Stimulated activated CD8-positive, alpha-beta memory T cell treated with anti-CD3 and anti-CD28 coated beads, Interleukin-4, amount 100 ng/mL, for 48 hours (primary cell): ENCODE measurements at regions not wholly inside any gene's neighbourhood (a gene's known extent, or its start where the extent isn't known, plus 50 kb on each side); places are given as distances from the start of the nearest gene placed in this dataset.

Experiments
- DNase-seq: peaks from one replicate; pipeline ENCODE4 v3.0.0-alpha.2; 2020

DNA sequence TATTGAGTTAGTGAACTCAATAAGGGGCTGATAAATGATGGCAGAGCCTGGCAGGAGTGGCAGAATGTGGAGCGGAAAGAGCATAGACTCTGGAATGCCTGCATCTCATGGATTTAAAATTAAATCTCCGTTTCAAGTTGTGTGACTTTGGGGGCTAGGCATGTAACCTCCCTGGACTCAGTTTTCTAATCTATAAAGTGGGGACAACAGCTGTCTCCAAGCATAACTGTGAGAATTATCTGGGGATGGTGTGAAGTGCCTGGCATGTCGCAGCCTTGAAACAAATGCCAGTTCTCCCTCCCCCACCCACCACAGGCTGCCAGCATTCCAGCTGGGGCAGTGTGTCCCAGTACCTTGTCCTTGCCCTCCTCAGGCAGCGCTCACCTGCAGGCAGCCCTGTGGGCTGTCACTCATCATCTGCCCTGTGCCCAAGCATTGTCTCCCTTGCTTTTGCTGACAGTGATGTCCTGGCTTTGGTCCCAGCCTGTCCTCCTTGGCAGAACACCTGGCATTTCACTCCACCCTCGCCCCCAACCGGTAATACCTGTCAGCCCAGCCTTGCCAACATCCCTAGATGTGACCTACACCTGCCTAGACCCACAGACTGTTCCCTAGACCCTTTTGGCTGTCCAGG lies 129.6 kb downstream of the MRM1 start:
- DNase-seq: no peak

DNA sequence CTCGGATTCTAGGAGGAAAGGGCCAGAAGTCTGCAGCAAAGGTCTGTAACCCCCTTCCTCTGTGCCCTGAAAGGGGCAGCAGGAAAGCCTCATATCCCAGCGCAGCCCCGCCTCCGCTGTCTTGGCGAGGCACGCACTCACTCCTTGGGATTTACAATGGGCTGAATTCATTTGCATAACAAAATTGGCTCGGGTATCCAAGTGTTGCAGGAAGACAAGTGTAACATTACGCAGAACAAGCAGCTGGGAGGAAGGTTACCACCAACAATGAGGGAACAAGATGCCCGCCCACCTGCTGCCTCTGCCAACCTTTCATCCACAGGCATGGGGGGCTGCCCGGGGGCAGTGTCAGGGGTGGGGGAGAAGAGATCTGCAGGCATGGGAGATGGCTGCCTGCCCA lies 130.4 kb downstream of the MRM1 start:
- DNase-seq: no peak

DNA sequence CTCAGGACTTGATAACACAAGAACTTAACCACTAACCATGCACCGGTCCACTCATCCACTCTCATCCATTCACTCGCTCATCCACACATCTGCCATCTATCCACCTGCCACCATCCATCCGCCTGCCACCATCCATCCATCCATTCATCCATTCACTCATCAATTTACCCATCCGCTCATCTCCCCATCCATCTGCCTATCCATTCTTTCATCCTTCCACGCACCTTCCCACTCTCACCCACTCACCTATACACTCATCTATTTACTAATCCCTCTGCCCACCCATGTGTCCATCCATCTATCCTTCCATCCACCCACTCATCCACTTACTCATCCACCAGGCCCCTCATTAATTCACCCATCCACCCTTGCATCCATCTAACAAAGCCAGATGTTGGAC lies 131.0 kb downstream of the MRM1 start:
- no peak for DNase-seq

DNA sequence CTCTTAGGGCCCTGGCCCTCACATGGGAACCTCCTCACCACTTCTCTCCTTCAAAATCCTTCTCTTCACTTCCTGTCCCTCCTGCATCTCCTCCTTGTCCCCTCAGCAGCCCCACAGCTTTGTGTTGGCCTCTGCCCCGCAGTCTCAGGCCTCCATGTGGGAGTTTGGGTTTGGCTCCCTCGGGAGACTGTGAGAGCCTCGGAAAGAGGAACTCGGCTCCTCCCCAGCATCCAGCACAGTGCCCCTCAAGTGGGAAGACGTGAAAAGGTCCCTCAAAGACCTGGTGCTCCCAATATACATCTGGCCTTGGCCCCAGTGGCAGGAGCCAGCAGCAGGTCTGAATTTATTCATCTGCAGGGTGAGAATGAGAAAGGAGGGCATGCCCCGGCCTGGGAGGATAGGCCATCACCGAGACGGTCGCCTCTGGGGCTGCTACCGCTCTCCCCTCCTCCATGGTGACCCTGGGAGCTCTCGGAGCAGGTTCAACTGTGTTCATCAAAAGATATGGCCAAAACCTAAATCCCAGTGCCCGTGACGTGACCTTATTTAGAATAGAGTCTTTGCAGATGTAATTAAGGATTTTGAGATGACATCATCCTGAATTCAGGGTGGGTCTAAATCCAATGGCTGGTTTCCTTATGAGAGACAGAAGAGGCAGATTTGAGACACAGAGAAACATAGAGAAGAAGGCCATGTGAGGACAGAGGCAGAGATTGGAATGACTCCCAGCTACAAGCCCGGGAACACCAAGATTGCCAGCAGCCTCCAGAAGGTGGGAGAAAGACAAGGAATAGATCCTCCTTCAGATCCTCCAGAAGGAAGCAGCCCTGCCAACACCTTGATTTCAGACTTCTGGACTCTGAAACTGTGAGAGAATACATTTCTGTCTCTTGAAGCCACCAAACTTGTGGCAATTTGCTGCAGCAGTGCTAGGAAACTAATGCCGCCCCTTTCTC lies 135.1 kb downstream of the MRM1 start:
- no peak for DNase-seq

DNA sequence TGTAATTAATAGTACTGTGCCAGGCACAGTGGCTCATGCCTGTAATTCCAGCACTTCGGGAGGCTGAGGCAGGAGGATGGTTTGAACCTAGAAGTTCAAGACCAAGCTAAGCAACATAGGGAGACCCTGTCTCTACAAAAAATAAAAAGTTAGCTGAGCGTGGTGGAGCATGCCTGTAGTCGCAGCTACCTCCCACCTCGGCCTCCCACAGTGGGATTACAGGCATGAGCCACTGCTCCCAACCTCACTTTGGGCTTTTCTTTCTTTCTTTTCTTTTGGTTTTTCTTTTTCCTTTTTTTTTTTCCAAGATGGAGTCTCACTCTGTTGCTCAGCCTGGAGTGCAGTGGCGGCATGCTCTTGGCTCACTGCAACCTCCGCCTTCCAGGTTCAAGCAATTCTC lies 137.8 kb downstream of the MRM1 start:
- DNase-seq: no peak

DNA sequence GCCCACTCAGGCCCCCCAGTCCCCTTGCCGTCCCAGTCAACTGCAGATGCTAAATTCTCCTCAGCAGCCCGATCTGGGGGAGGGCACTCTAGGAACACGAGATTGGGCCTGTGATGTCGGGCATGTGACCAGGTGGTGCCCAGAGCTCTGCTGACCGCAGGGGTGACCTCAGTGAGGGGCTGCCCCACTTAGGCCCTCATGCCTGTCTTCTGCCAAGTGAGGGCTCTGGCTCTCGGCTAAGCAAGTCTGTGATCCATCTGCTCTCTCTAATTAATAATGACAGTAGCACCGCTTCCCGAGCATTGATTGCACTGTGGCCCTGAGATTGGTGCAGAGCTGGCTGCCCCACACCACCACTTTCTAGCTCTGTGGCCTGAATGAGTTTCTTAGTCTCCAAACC lies 138.8 kb downstream of the MRM1 start:
- DNase-seq: no peak

DNA sequence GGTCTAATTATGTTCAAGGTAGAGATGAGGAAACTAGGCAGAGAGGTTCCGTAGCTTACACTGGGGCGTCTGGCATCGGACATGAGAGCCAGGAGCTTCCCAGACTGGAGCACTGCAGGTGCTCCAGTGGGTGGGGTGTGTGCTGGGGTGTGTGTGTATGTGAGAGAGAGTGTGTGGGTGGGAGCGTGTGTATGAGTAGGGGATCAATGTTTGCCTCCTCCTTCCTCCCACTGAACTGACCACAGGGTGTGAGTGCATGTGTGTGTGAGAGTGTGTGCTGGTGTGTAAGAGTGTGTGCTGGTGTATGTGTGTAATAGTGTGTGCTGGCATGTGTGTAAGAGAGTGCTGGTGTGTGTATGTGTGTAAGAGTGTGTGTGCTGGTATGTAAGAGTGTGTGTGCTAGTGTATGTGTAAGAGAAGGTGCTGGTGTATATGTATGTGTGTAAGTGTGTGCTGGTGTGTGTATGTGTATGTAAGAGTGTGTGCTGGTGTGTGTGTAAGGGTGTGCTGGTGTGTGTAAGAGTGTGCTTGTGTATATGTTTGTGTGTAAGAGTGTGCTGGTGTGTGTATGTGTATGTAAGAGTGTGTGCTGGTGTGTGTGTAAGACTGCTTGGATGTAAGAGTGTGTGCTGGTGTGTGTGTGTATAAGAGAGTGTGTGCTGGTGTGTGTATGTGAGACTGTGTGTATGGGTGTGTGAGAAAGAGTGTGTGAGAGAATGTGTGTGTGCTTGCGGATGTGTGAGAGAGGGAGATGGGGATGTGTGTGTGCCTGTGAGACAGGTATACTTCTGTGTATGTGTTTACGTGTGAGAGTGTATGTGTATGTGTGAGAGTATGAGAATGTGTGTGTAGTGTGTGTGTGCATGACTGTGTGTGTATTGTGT lies 139.9 kb downstream of the MRM1 start:
- DNase-seq: no peak

DNA sequence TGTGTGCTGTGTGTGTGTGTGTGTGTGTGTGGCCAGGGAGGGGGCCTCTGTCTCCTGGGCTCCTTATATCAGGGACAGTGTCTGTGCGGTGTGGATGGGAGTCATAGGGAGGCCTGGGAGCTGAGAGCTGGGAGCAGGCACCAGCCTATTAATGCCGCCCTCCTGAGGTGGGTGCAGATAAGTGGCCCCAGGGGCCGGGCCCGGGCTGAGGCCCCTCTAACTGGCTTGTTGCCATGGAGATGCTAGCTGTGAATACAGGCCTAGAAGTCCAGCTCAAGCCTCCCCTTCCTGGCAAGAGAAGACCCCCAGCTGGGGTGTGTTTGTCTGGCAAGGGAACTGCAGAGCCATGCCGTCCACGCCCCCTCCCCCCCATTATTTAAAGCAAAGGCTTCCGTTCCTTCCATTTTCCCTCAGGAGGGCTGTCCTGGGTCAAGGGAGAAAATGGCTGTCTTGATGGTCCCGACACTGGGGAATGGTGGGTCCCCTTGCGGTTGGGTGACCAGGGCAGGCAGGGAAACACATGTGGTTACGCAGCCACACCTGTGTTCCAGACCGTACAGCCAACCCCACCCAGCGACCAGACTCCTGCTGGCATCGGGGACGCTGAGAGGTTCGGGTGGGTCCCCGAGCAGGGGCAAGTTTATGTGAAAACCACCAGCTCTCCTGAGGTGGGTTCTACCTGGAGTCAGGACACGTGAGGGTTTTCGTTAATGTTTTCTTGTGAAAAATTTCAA lies 141.1 kb downstream of the MRM1 start:
- DNase-seq: no peak

DNA sequence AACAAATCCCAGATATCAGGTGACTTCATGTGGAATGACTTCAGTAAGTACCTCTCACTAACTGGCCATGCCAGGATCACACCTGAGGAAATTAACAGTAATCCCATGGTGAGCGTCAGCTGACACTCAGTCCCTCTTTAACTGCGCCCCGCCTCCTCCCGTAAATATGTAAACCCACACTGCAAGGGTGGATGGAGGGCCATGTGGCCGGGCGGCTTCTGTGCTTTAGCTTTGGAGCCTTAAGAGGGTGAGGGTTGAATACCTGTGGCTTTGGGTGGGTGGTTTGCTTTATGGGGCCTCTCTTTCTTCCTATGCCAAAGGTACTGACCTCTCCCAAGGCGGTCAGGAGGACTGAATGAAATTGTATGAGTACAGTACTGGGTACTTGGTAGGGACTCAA lies 141.7 kb downstream of the MRM1 start:
- no peak for DNase-seq

DNA sequence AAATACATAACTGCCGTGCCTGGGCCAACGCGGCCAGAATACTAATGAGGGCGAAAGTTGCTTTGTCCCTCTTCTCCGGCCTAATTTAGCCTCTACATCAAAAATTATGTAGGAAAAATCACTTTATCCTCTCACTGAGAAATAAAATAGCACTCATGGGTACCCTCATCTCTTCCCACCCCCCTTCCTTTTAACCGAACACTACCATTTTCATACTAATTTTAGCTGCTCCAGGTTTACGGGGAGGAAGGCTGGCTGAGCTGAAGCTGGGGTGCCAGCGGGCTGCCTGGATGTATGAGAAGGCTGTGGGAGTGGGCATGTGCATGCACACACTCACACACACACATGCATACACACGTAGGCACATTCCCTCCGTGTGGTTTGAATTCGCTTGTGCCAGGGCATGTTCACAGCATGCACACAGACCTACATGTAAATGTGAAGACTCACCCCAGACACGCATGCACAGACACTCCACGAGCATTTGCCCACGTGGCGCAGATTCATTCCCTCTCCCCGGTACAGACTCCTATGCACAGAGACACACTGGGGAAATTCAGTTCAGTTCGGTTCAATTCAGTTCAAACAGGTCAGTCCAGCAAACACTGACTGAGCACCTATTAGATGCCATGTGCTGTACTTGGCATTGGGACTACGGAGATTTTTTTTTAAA lies 145.1 kb downstream of the MRM1 start:
- no peak for DNase-seq

DNA sequence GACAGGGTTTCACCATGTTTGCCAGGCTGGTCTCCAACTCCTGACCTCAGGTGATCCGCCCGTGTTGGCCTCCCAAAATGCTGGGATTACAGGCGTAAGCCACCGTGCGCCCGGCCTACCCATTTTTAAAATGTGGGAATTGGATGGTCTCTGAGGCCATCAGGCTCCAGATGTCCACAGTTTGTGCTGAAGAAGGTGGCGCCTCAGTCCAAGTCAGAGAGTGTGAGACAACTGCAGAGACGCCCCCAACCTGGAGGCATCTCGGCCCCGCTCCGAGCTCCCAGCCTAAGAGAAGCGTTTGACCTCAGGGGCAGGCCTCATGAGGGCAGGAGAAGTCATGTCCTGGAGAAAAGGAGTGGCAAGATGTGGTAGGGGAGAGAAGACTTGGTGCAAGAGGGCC lies 146.5 kb downstream of the MRM1 start:
- no peak for DNase-seq

DNA sequence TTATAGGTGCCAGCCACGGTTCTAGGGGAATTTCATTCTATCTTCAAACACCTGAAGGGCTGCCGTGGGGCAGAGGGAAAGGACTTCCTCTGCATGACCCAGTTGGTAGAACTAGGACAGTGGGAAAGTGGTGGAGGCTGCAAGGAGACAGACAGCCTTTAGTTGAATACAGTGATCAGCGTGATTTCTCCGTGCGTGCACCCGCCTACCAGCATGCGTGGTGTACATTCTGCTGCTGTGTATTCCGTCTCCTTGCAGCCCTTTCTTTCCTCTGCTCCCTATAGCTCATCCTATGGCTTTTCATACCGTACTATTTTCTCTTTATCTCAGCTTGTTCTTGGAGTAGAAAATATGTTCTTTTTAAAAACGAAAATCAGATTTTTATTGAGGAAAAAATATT lies 146.9 kb downstream of the MRM1 start:
- no peak for DNase-seq

DNA sequence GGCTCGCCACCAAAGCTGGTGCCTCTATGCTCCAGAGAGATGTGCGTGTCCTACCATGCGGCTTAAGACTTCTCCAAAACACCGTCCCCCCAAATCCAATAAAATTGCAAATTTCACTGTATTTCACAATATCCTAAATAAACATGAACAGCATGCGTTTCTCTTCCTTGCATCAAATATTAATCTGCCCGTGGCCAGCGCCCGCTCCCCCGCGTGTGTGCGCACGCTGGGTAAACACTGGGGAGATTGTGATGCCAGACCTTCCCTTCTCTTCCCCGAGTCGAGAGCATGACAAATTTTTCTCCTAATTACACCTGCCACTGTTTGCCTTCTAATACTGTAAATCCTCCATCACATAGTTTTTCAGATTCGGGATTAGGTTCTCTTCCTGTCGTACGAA lies 148.1 kb downstream of the MRM1 start:
- DNase-seq: no peak

DNA sequence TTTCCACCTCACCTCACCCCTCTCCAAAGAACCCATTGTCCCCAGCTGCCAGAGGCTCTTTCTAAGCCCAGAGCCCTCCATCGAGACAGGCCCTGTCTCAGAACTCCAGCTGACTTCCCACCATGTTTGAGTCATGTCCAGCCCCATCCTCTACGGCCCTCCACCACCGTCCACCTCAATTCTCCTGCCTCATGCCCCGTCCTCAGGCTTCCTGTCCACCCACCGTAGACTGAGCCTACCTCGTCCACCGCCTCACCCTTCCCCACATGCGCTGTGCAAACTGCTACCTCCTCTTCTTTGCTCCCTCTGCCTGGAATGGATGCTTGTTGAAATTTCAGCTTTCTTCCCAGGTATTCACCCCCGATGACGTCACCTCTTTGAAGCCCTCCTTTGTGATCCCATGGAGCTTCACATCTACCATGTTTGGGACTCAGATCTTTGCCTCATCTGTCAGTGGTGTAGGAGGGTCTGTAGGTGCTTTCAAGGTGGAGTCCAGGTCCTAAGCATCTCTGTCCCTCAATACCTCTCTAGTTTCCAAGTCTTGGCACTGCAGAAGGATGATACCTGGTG lies 149.0 kb downstream of the MRM1 start:
- DNase-seq: no peak

DNA sequence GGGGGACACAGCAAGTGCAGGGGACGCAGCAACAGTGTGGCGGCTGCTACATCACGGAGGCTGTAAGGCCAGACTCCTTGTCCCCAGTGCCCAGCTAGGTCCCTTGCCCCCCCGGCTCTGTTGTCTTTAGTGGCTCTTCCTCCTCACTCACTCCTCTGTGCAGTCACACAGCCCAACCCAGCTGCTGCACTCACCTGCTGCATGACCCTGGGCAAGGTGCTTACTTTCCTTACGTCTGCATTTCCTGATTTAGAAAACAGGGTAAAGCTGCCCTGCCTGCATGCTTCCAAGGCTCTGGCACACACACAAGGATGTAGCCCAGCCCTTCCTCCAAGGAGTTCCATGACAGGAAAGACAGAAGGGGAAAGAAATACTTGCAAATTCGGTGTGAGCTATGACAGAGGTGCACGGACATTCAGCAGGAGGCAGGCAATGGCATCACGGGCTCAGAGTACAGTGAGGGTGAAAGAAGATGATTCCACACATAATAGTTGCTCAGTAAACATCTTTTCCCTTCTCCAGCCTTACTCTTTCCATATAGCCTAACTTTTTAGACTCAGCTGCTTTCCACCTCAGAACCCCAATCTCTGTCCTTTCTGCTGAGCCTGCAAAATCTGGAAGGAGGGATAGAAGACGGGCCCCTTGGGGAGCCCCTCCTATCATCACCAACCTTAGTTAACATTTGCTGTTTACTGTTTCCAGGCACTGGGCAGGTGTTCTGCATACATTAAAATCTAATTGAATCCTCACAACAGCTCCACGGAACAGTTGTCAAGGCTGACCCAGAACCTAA lies 150.9 kb downstream of the MRM1 start:
- no peak for DNase-seq

DNA sequence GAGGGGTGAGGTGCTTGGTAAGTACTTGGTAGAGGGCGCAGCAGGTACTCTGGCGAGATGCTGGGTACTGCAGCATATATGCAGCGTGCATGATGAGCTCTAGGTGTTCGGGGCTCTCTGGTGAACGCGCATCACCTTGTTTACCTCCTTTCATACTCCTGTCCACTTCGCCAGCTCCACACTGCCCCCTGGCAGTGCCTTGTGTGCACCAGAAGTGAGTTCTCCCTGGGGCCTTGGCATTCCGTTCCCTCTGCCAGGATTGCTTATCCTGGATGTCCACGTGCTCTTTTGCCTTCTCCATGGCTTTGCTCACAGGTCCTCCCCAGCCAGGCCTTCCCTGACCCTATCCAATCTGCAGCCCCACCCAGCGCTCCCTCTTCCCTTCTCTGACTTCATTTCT lies 154.2 kb downstream of the MRM1 start:
- peak; percentile 64 for DNase-seq

DNA sequence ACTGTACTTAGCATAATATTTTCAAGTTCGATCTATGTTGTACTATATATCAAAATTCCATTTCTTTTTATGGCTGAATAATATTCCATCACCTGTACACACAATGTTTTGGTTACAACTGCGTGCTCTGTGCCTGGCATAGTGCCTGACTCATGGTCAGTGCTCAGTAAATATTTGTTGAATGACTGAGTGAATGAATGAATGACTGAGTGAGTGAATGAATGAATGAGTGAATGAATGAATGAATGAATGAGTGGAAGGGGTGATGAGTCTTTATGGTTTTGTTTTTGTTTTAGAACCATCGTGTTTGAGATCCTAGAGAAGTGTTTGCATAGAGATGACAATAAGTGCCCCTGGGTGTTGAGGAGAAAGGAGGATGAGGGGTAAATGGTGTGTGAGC lies 155.3 kb downstream of the MRM1 start:
- DNase-seq: no peak

DNA sequence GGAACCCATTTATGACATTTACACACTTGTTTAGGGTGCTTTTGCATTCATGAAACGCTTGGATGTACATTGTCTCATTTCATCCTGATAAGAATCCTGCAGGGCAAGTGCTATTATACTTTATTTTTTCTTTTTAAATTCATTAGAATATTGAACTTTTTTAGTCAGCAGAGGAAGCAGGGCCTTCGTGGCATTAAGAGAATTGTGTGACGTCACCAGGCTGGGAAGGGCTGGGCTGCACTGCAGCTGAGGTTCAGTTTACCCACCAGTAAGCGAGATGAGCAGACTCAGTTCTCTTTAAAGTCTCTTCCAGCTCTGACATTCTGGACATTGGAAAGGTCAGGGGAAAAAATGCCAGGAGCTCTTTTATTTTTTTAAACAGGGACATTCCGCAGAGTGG lies 159.0 kb downstream of the MRM1 start:
- no peak for DNase-seq

DNA sequence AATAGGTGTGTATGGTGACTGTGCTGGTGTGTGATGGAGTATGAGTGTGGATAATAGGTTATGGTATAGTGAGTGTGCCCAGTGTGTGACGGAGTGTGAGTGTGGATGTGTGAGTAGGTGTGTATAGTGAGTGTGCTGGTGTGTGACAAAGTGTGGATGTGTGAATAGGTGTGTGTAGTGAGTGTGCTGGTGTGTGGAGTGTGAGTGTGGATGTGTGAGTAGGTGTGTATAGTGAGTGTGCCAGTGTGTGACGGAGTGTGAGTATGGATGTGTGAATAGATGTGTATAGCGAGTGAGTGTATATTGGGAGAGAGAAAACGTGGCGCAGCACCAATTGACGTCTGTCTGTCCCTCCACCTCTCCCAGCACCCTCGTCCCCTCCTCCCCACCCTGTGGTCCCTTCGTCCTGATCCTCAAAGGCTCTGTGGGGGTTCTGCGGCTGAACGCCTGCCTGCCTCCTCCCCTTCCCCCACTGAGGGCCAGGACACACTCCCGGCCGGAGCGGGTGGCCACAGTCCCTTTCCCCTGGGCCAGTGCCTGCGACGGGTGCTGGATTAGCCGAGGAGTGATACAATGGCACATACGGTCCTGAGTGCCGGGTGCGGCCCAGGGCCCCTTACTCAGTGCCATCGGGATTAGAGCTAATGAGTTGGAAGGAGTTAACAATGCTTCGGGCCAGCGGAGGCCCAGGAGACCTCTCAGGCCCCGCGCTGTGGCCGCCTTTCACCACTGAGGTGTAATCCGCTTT lies 160.0 kb downstream of the MRM1 start:
- DNase-seq: no peak

DNA sequence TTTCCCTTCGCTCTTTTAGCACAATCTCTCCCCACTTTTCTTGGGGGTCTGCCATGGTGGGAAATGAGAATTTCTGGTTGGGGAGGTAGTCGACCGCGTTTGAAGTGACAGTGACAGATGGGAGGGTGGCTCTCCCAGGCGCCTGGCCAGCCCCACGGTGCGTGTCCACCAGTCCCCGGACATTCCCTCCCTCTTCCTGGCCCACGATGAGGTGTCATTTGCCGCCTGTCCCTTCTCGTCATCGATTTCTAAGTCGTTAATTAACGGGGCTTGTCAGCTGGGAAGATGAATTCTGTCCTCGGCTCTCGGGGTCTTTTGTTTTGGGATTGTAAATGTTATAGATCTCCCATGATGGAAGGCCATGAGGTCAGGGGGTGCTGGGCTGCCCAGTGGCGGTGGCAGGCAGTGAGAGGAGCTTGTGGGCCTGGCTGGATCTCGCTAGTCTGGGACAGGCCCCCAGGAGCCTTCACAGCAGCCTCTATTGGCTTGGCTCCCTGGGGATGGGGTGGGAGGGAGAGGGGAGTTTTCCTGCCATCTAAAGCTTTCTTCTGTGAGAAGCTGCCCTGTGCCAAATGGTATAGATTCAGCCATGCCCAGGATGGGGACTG lies 164.2 kb downstream of the MRM1 start:
- DNase-seq: no peak
